ENCODE measurements at regions not wholly inside any gene's neighbourhood (a gene's known extent, or its start where the extent isn't known, plus 50 kb on each side); places are given as distances from the start of the nearest gene placed in this dataset.

DNA sequence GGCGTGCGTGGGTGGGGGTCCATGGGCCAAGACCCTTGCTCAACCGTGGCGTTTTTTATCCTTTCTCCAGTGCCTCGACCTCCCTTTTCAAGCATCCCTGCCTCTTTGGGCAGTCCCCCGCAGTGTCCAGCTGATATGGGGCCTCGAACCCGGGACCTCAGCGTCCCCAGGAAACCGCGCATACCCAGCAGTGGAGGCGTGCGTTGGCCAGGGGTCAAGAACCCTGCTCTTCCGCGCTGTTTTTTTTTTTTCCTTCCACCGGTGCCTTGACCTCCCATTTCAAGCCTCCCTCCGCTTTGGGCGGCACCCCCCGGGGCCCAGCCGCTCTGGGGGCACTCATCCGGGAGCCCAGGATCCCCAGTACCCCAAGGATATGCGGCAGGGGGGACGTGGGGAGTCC is 325.8 kb downstream of the ALG10 start:
- TF ChIP-seq CTCF (conservative IDR thresholded peaks at IDR 0.05; ENCODE audit: low read length) (no peak), EZH2phosphoT487 (IDR thresholded peaks at IDR 0.05; ENCODE audit: borderline replicate concordance) (no peak)

Measured in Loucy (cell line).